A549 (cell line): ENCODE measurements at regions not wholly inside any gene's neighbourhood (a gene's known extent, or its start where the extent isn't known, plus 50 kb on each side); places are given as distances from the start of the nearest gene placed in this dataset.

Source experiments
- BHLHE40 ChIP-seq: IDR thresholded peaks from 2 replicates; pipeline ENCODE4 v1.6.1; 2012; ENCODE audit warnings: low read depth, low read length, inconsistent platforms
- CBX2 ChIP-seq: fragments of 200-600 bp; sonication (generic); IDR thresholded peaks from 2 replicates; pipeline ENCODE4 v1.6.1; 2016; ENCODE audit warnings: low read depth, mild to moderate bottlenecking, borderline replicate concordance
- CTCF ChIP-seq: fragments of >200 bp; sonication (Bioruptor Twin); formaldehyde crosslinking; IDR thresholded peaks from 3 replicates; pipeline ENCODE4 v1.5.1; 2016
- MAX ChIP-seq: IDR thresholded peaks from 2 replicates; pipeline ENCODE4 v1.6.1; 2012
- POLR2A ChIP-seq: IDR thresholded peaks from 2 replicates; pipeline ENCODE4 v1.6.1; 2012; ENCODE audit warnings: mild to moderate bottlenecking, low read length
- POLR2AphosphoS2 ChIP-seq: conservative IDR thresholded peaks from 2 replicates; pipeline ENCODE4 v1.6.1; 2012; ENCODE audit warnings: low read length, improper control_type of control experiment, inconsistent platforms
- TP53 ChIP-seq: fragments of 250-450 bp; sonication (Bioruptor Pico); IDR thresholded peaks from 2 replicates; pipeline ENCODE4 v1.5.0; 2021; ENCODE audit warnings: mild to moderate bottlenecking, moderate library complexity
- ZFP36 ChIP-seq: fragments of 450-650 bp; IDR thresholded peaks from 2 replicates; pipeline ENCODE4 v1.6.1; 2014; ENCODE audit warnings: borderline replicate concordance; ENCODE audit not compliant: partially characterized antibody

- TF ChIP-seq CTCF (no peak), BHLHE40 (no peak), ZFP36 (no peak), TP53 (no peak), CBX2 (no peak), MAX (no peak), POLR2AphosphoS2 (no peak), POLR2A (no peak)
Measured at GRCh38 chrX:117511379-117511778, 605.2 kb downstream of the KLHL13 start.
